H9 (cell line): ENCODE measurements at regions not wholly inside any gene's neighbourhood (a gene's known extent, or its start where the extent isn't known, plus 50 kb on each side); places are given as distances from the start of the nearest gene placed in this dataset.

Experiments used
- DNase-seq: peaks from one replicate; pipeline ENCODE4 v3.0.0-alpha.2; 2017
- H2AFZ ChIP-seq: one replicate; pipeline ENCODE4 v1.6.1; 2013; ENCODE audit warnings: mild to moderate bottlenecking, low read length, control low read depth, moderate library complexity
- H2AK5ac ChIP-seq: 2 replicates; pipeline ENCODE4 v1.6.1; 2013; ENCODE audit warnings: low read length, control low read depth, mixed read lengths; ENCODE audit not compliant: insufficient read length
- H2BK120ac ChIP-seq: one replicate; pipeline ENCODE4 v1.6.1; 2013; ENCODE audit warnings: low read depth, mild to moderate bottlenecking, low read length, control low read depth, inconsistent platforms; ENCODE audit not compliant: poor library complexity, severe bottlenecking
- H2BK12ac ChIP-seq: 2 replicates; pipeline ENCODE4 v1.6.1; 2013; ENCODE audit warnings: low read length, control low read depth, mixed read lengths, low read depth; ENCODE audit not compliant: insufficient read length
- H2BK15ac ChIP-seq: 2 replicates; pipeline ENCODE4 v1.6.1; 2013; ENCODE audit warnings: low read depth, low read length, control low read depth
- H2BK20ac ChIP-seq: one replicate; pipeline ENCODE4 v1.6.1; 2013; ENCODE audit warnings: low read depth, mild to moderate bottlenecking, low read length, control low read depth, inconsistent platforms; ENCODE audit not compliant: poor library complexity, severe bottlenecking
- H2BK5ac ChIP-seq: 2 replicates; pipeline ENCODE4 v1.6.1; 2013; ENCODE audit warnings: low read length, control low read depth, mixed read lengths; ENCODE audit not compliant: insufficient read length
- H3K14ac ChIP-seq: 2 replicates; pipeline ENCODE4 v1.6.1; 2013; ENCODE audit warnings: low read length, control low read depth; ENCODE audit not compliant: insufficient read depth
- H3K18ac ChIP-seq: 2 replicates; pipeline ENCODE4 v1.6.1; 2013; ENCODE audit warnings: low read depth, mild to moderate bottlenecking, mixed read lengths, low read length, control low read depth; ENCODE audit not compliant: insufficient read length
- H3K23ac ChIP-seq: 2 replicates; pipeline ENCODE4 v1.6.1; 2013; ENCODE audit warnings: low read length, control low read depth, mixed read lengths, low read depth; ENCODE audit not compliant: insufficient read length
- H3K23me2 ChIP-seq: 2 replicates; pipeline ENCODE4 v1.6.1; 2013; ENCODE audit warnings: low read depth, mild to moderate bottlenecking, mixed read lengths, low read length, control low read depth; ENCODE audit not compliant: insufficient read length, poor library complexity, severe bottlenecking
- H3K27ac ChIP-seq: 2 replicates; pipeline ENCODE4 v1.5.1; 2013; ENCODE audit warnings: low read length, control low read depth, mixed read lengths, low read depth; ENCODE audit not compliant: insufficient read length
- H3K27me3 ChIP-seq: 2 replicates; pipeline ENCODE4 v1.6.1; 2013; ENCODE audit warnings: low read length, control low read depth, inconsistent platforms; ENCODE audit not compliant: insufficient read depth
- H3K4ac ChIP-seq: 2 replicates; pipeline ENCODE4 v1.6.1; 2013; ENCODE audit warnings: low read depth, mild to moderate bottlenecking, control low read depth, inconsistent platforms, low read length, moderate library complexity
- H3K4me1 ChIP-seq: 2 replicates; pipeline ENCODE4 v1.6.1; 2013; ENCODE audit warnings: low read length, control low read depth, inconsistent platforms; ENCODE audit not compliant: insufficient read depth
- H3K4me2 ChIP-seq: 2 replicates; pipeline ENCODE4 v1.6.1; 2013; ENCODE audit warnings: low read length, control low read depth, mixed read lengths; ENCODE audit not compliant: insufficient read length, insufficient read depth
- H3K56ac ChIP-seq: 2 replicates; pipeline ENCODE4 v1.6.1; 2013; ENCODE audit warnings: low read depth, mild to moderate bottlenecking, mixed read lengths, low read length, control low read depth; ENCODE audit not compliant: insufficient read length
- H3K79me1 ChIP-seq: 2 replicates; pipeline ENCODE4 v1.6.1; 2013; ENCODE audit warnings: low read depth, mild to moderate bottlenecking, moderate library complexity, low read length, control low read depth, inconsistent platforms; ENCODE audit not compliant: insufficient read depth, poor library complexity, severe bottlenecking
- H3K79me2 ChIP-seq: 2 replicates; pipeline ENCODE4 v1.6.1; 2013; ENCODE audit warnings: low read length, control low read depth, inconsistent platforms; ENCODE audit not compliant: insufficient read depth
- H3K9ac ChIP-seq: 2 replicates; pipeline ENCODE4 v1.6.1; 2013; ENCODE audit warnings: low read length, control low read depth, mixed read lengths; ENCODE audit not compliant: insufficient read length; ENCODE audit errors: extremely low read depth
- H3K9me3 ChIP-seq: one replicate; pipeline ENCODE4 v1.6.1; 2013; ENCODE audit warnings: low read depth, low read length, inconsistent platforms; ENCODE audit not compliant: control insufficient read depth
- H3T11ph ChIP-seq: one replicate; pipeline ENCODE4 v1.6.1; 2013; ENCODE audit warnings: mild to moderate bottlenecking, low read length, control low read depth, inconsistent platforms
- H4K20me1 ChIP-seq: one replicate; pipeline ENCODE4 v1.6.1; 2013; ENCODE audit not compliant: control insufficient read depth, insufficient read length, insufficient read depth
- H4K5ac ChIP-seq: 2 replicates; pipeline ENCODE4 v1.6.1; 2013; ENCODE audit warnings: low read depth, mild to moderate bottlenecking, mixed read lengths, low read length, control low read depth; ENCODE audit not compliant: insufficient read length
- H4K8ac ChIP-seq: replicated peaks from 2 replicates; pipeline ENCODE4 v1.6.1; 2013; ENCODE audit warnings: low read length, control low read depth, mixed read lengths, low read depth; ENCODE audit not compliant: insufficient read length
- H4K91ac ChIP-seq: 2 replicates; pipeline ENCODE4 v1.6.1; 2013; ENCODE audit warnings: low read depth, mild to moderate bottlenecking, moderate library complexity, mixed read lengths, low read length, control low read depth; ENCODE audit not compliant: insufficient read length
- H3K27ac Mint-ChIP-seq, 3 experiments: 2 replicates in 2 of 3; 3 replicates in 1 of 3; pipeline ENCODE4 v1.8.0; 2020 to 2021; ENCODE audit warnings: mixed read lengths in 3 of 3, mild to moderate bottlenecking in 1 of 3, moderate library complexity in 1 of 3
- H3K27me3 Mint-ChIP-seq: 2 replicates; pipeline ENCODE4 v1.8.0; 2021; ENCODE audit warnings: low read depth, mild to moderate bottlenecking, moderate library complexity, mixed read lengths
- H3K36me3 Mint-ChIP-seq, 3 experiments: 2 replicates in 2 of 3; 3 replicates in 1 of 3; pipeline ENCODE4 v1.8.0; 2020 to 2021; ENCODE audit warnings: low read depth in 3 of 3, mixed read lengths in 3 of 3; ENCODE audit not compliant: insufficient read depth in 1 of 3
- H3K4me1 Mint-ChIP-seq, 2 experiments: 2 replicates each; pipeline ENCODE4 v1.8.0; 2020; ENCODE audit warnings: mixed read lengths in 2 of 2
- H3K4me3 Mint-ChIP-seq, 2 experiments: 2 replicates in 1 of 2; 3 replicates in 1 of 2; pipeline ENCODE4 v1.8.0; 2020 to 2021; ENCODE audit warnings: mild to moderate bottlenecking in 2 of 2, mixed read lengths in 2 of 2, moderate library complexity in 1 of 2
- H3K9me3 Mint-ChIP-seq, 2 experiments: 2 replicates in 1 of 2; 3 replicates in 1 of 2; pipeline ENCODE4 v1.8.0; 2020; ENCODE audit warnings: mild to moderate bottlenecking in 2 of 2, mixed read lengths in 2 of 2, moderate library complexity in 1 of 2
- CTCF ChIP-seq: fragments of 200-600 bp; sonication (generic); conservative IDR thresholded peaks from 3 replicates; pipeline ENCODE4 v1.8.0; 2021; ENCODE audit warnings: antibody characterized with exemption, mild to moderate bottlenecking
- WGBS: extraction: QIAGEN DNeasy Blood & Tissue Kit; methylation state at CpG from one replicate; pipeline ENCODE4 v1.1.7; 2013; ENCODE audit warnings: missing lambda C conversion rate, low lambda C conversion rate, mixed read lengths; ENCODE audit not compliant: insufficient read length; ENCODE audit errors: extremely low coverage; 5-methylcytosine and 5-hydroxymethylcytosine counted together

GRCh38 chr5:98643569-98643968, 129.9 kb upstream of the RGMB start:
- H2BK20ac ChIP-seq: no peak overlapping the region
- no peaks in the 10 kb centered on the region for H3K27me3 Mint-ChIP-seq
- no peak overlapping the region for H3K27ac Mint-ChIP-seq
- H3K27me3 ChIP-seq: no peaks in the 10 kb centered on the region
- no peak overlapping the region for H3K4me2 ChIP-seq
- no peak overlapping the region for H3K56ac ChIP-seq
- no peaks in the 10 kb centered on the region for H3K23me2 ChIP-seq
- H3K4me1 ChIP-seq: no peaks in the 10 kb centered on the region
- H3K9ac ChIP-seq: no peak overlapping the region
- peaks cover 12 to 14% of the 10 kb centered on the region in 2 experiments for H3K4me1 Mint-ChIP-seq
- no peaks in the 10 kb centered on the region for H3K9me3 ChIP-seq
- H4K8ac ChIP-seq: no peak overlapping the region
- H3K9me3 Mint-ChIP-seq: no peaks in the 10 kb centered on the region
- no peak overlapping the region for H2BK5ac ChIP-seq
- H3K14ac ChIP-seq: no peak overlapping the region
- H3K4ac ChIP-seq: no peak overlapping the region
- H4K5ac ChIP-seq: no peak overlapping the region
- H2AFZ ChIP-seq: no peak overlapping the region
- H3T11ph ChIP-seq: no peak overlapping the region
- no peaks in the 10 kb centered on the region for H3K79me2 ChIP-seq
- H4K20me1 ChIP-seq: no peaks in the 10 kb centered on the region
- no peak overlapping the region for H2BK120ac ChIP-seq
- WGBS: no CpG with 5 or more reads among the region's 1 CpG
- TF ChIP-seq CTCF: no peak
- no peak overlapping the region for H2AK5ac ChIP-seq
- H2BK15ac ChIP-seq: no peak overlapping the region
- H2BK12ac ChIP-seq: no peak overlapping the region
- no peak overlapping the region for H4K91ac ChIP-seq
- H3K79me1 ChIP-seq: no peaks in the 10 kb centered on the region
- DNase-seq: no peak
- no peak overlapping the region for H3K27ac ChIP-seq
- no peak overlapping the region for H3K23ac ChIP-seq
- H3K18ac ChIP-seq: no peak overlapping the region
- no peak overlapping the region for H3K4me3 Mint-ChIP-seq
- no peaks in the 10 kb centered on the region for H3K36me3 Mint-ChIP-seq
